ENCODE measurements at regions not wholly inside any gene's neighbourhood (a gene's known extent, or its start where the extent isn't known, plus 50 kb on each side); places are given as distances from the start of the nearest gene placed in this dataset.
A peak's percentile ranks its signal among the peaks of the same experiment; 100 is the strongest.

DNA sequence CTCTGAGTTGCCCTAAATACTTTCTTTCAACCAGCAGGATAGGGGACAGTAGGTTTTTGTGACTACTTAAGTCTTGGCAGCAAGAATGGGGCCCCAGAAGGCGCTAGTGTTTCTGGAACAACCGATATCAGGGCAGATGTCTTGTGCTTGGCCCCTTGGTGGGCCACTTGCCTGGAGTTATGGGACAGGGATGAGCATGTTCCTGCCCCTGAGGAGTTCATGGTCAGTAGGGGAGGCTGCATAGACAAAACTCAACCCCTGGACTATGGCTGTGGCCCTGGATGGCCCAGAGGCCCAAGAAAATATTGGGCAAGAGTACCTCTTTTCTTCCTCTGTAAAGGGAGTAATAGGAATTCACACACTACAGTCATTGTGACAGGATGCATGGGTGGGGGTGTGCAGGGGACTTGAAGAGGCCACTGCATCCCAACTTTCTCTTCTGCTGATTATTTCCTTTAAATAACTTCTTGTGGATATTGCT lies 57.7 kb upstream of the IGFBP3 start:
- no peak overlapping the region for H3K4me3 ChIP-seq (ENCODE audit: low read depth, poor library complexity, severe bottlenecking)
- DNase-seq (ENCODE audit: low spot score in 2 of 2) = no peak

GRCh38 chr7:45978010-45978681 lies 57.1 kb upstream of the IGFBP3 start:
- WGBS, 2 donors = 4 to 9% methylated on average over 11 of the region's 11 CpGs
- no peak overlapping the region for H3K4me3 ChIP-seq (ENCODE audit: low read depth, poor library complexity, severe bottlenecking)
- TF ChIP-seq, protein P1, sequence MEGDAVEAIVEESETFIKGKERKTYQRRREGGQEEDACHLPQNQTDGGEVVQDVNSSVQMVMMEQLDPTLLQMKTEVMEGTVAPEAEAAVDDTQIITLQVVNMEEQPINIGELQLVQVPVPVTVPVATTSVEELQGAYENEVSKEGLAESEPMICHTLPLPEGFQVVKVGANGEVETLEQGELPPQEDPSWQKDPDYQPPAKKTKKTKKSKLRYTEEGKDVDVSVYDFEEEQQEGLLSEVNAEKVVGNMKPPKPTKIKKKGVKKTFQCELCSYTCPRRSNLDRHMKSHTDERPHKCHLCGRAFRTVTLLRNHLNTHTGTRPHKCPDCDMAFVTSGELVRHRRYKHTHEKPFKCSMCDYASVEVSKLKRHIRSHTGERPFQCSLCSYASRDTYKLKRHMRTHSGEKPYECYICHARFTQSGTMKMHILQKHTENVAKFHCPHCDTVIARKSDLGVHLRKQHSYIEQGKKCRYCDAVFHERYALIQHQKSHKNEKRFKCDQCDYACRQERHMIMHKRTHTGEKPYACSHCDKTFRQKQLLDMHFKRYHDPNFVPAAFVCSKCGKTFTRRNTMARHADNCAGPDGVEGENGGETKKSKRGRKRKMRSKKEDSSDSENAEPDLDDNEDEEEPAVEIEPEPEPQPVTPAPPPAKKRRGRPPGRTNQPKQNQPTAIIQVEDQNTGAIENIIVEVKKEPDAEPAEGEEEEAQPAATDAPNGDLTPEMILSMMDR (IDR thresholded peaks at IDR 0.05) = no peak
- no peak for TF ChIP-seq POLR2A (IDR thresholded peaks at IDR 0.05)
- DNase-seq (ENCODE audit: low spot score in 2 of 2) = peak in 1 of 2 donors; percentile 46
- intact Hi-C loops (cut with DNase I; ENCODE audit: low total_unique reads) = no loop called here

More for the DNA sequence above, 57.7 kb upstream of the IGFBP3 start:
- TF ChIP-seq, protein P1 (IDR thresholded peaks at IDR 0.05) = no peak
- no peak for TF ChIP-seq POLR2A (IDR thresholded peaks at IDR 0.05)
- intact Hi-C loops (cut with DNase I; ENCODE audit: low total_unique reads) = no loop called here
- WGBS, 2 donors = 31 to 33% methylated on average over 2 of the region's 2 CpGs

DNA sequence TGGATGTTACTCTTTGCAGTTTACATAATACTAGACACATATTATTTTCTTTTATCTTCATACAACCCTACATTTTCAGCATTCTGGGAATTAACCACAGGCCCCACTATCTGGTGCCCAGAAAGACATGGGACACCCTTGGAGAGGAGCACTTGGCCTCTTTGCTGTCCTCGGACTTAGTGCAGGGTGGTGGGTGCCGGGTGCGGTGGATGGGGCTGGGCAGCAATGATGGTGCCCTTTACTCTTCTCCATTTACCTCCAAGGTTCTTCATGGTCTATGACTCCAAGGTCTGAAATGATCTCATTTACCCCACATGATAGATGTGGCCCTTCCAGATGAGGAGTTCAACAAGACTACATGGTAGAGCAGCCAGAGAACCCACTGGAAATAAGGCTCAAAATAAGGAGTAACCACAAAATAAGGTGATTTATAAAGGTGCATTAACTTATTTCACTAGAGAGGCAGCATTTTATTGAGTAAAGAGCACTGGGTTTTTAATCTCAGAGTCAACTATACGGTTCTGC lies 56.2 kb upstream of the IGFBP3 start:
- no peak overlapping the region for H3K4me3 ChIP-seq (ENCODE audit: low read depth, poor library complexity, severe bottlenecking)
- TF ChIP-seq, protein P1 (IDR thresholded peaks at IDR 0.05) = no peak
- no peak for TF ChIP-seq POLR2A (IDR thresholded peaks at IDR 0.05)
- WGBS, 2 donors = 85 to 89% methylated on average over 4 of the region's 4 CpGs
- intact Hi-C loops (cut with DNase I; ENCODE audit: low total_unique reads) = no loop called here
- no peak for DNase-seq (ENCODE audit: low spot score in 2 of 2)

- intact Hi-C loops (cut with DNase I; ENCODE audit: low total_unique reads) = no loop called here
- H3K4me3 ChIP-seq (ENCODE audit: low read depth, poor library complexity, severe bottlenecking) = no peak overlapping the region
- DNase-seq (ENCODE audit: low spot score in 2 of 2) = peak in 1 of 2 donors; percentile 79
- no peak for TF ChIP-seq POLR2A (IDR thresholded peaks at IDR 0.05)
- TF ChIP-seq, protein P1 (IDR thresholded peaks at IDR 0.05) = no peak
- 91 to 96% methylated on average over 2 to 3 of the region's 3 CpGs for WGBS, 2 donors
Measured at GRCh38 chr7:45976485-45976856, 55.4 kb upstream of the IGFBP3 start.

- intact Hi-C loops (cut with DNase I; ENCODE audit: low total_unique reads) = no loop called here
- TF ChIP-seq POLR2A (IDR thresholded peaks at IDR 0.05) = no peak
- TF ChIP-seq, protein P1 (IDR thresholded peaks at IDR 0.05) = no peak
- peak in 1 of 2 donors; percentile 65 for DNase-seq (ENCODE audit: low spot score in 2 of 2)
- no peak overlapping the region for H3K4me3 ChIP-seq (ENCODE audit: low read depth, poor library complexity, severe bottlenecking)
- 92 to 95% methylated on average over 8 of the region's 8 CpGs for WGBS, 2 donors
Measured at GRCh38 chr7:45975847-45976484, 54.9 kb upstream of the IGFBP3 start.
